OCI-LY3 (cell line): ENCODE measurements at regions not wholly inside any gene's neighbourhood (a gene's known extent, or its start where the extent isn't known, plus 50 kb on each side); places are given as distances from the start of the nearest gene placed in this dataset.

ENCODE experiments used
- H2AFZ ChIP-seq: fragments of 200-600, 300-600 bp; shearing (Covaris generic); 2 replicates; pipeline ENCODE4 v1.6.0; 2014; ENCODE audit warnings: antibody characterized with exemption, low read depth, low read length
- H3K27ac ChIP-seq: fragments of 200-600, 300-600 bp; sonication (generic); 2 replicates; pipeline ENCODE4 v1.5.1; 2014; ENCODE audit warnings: mild to moderate bottlenecking, low read length, moderate library complexity, mixed read lengths
- H3K27me3 ChIP-seq: fragments of 200-600, 300-600 bp; sonication (generic); 2 replicates; pipeline ENCODE4 v1.6.1; 2014; ENCODE audit warnings: low read depth, low read length, mixed read lengths
- H3K36me3 ChIP-seq: fragments of 200-600, 300-600 bp; sonication (generic); replicated peaks from 2 replicates; pipeline ENCODE3; 2014; ENCODE audit warnings: low read depth, low read length, mixed read lengths
- H3K4me1 ChIP-seq: fragments of 300-600, 200-600 bp; sonication (generic); 2 replicates; pipeline ENCODE4 v1.6.1; 2014; ENCODE audit warnings: low read length, mixed read lengths
- H3K4me2 ChIP-seq: fragments of 200-600, 300-600 bp; sonication (generic); 2 replicates; pipeline ENCODE4 v1.6.1; 2014; ENCODE audit warnings: low read length, mixed read lengths
- H3K4me3 ChIP-seq: fragments of 300-600, 200-600 bp; sonication (generic); 2 replicates; pipeline ENCODE4 v1.5.1; 2014; ENCODE audit warnings: antibody characterized with exemption, mild to moderate bottlenecking, low read length, moderate library complexity
- H3K79me2 ChIP-seq: fragments of 300-600, 200-600 bp; shearing (Covaris generic); 2 replicates; pipeline ENCODE4 v1.6.1; 2014; ENCODE audit warnings: mild to moderate bottlenecking, low read length, mixed read lengths
- H3K9ac ChIP-seq: fragments of 300-600, 200-600 bp; shearing (Covaris generic); 2 replicates; pipeline ENCODE4 v1.6.0; 2014; ENCODE audit warnings: mild to moderate bottlenecking, low read length, moderate library complexity
- H3K9me3 ChIP-seq: fragments of 200-600, 300-600 bp; shearing (Covaris generic); 2 replicates; pipeline ENCODE4 v1.6.1; 2014; ENCODE audit warnings: low read length, mixed read lengths; ENCODE audit not compliant: insufficient read depth
- H4K20me1 ChIP-seq: fragments of 200-600, 300-600 bp; sonication (generic); 2 replicates; pipeline ENCODE4 v1.6.1; 2016; ENCODE audit warnings: low read length, mixed read lengths; ENCODE audit not compliant: insufficient read depth
- EZH2phosphoT487 ChIP-seq: fragments of 200-600 bp; shearing (Covaris generic); IDR thresholded peaks from 2 replicates; pipeline ENCODE4 v1.6.1; 2018; ENCODE audit warnings: antibody characterized with exemption, mixed run types, low read depth
- TF ChIP-seq, protein P1 (sequence below): fragments of 200-600, 300-600 bp; sonication (generic); IDR thresholded peaks from 2 replicates; pipeline ENCODE4 v1.5.1; 2014; ENCODE audit warnings: antibody characterized with exemption, low read length, low read depth

DNA sequence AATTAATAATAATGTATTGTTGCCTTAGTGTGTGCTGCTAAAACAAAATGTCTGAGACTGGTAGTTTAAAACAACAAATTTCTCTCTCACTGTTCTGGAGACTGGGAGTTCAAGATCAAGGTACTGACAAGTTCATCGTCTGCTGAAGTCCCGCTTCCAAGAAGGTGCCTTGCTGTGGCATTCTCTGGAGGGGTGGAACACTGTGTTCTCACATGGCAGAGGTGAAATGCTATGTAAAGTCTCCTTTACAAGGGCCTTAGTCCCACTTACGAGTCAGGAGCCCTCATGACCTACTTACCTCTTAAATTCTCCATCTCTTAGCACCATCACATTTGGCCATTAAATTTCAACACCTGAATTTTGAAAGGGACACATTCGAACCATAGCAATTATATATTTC is 299.2 kb upstream of the RBMS1 start:
- no peaks in the 10 kb centered on the region for H3K27me3 ChIP-seq
- no peak overlapping the region for H3K4me3 ChIP-seq
- no peaks in the 10 kb centered on the region for H3K79me2 ChIP-seq
- no peak overlapping the region for H3K9ac ChIP-seq
- H2AFZ ChIP-seq, result no peak overlapping the region
- TF ChIP-seq, protein P1, sequence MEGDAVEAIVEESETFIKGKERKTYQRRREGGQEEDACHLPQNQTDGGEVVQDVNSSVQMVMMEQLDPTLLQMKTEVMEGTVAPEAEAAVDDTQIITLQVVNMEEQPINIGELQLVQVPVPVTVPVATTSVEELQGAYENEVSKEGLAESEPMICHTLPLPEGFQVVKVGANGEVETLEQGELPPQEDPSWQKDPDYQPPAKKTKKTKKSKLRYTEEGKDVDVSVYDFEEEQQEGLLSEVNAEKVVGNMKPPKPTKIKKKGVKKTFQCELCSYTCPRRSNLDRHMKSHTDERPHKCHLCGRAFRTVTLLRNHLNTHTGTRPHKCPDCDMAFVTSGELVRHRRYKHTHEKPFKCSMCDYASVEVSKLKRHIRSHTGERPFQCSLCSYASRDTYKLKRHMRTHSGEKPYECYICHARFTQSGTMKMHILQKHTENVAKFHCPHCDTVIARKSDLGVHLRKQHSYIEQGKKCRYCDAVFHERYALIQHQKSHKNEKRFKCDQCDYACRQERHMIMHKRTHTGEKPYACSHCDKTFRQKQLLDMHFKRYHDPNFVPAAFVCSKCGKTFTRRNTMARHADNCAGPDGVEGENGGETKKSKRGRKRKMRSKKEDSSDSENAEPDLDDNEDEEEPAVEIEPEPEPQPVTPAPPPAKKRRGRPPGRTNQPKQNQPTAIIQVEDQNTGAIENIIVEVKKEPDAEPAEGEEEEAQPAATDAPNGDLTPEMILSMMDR, result no peak
- H3K4me2 ChIP-seq, result no peak overlapping the region
- H4K20me1 ChIP-seq, result no peaks in the 10 kb centered on the region
- no peaks in the 10 kb centered on the region for H3K9me3 ChIP-seq
- H3K4me1 ChIP-seq, result no peaks in the 10 kb centered on the region
- H3K36me3 ChIP-seq, result no peaks in the 10 kb centered on the region
- no peak overlapping the region for H3K27ac ChIP-seq

GRCh38 chr2:160794926-160795325 is 301.3 kb upstream of the RBMS1 start:
- Histone ChIP-seq H3K27me3 (no peaks in the 10 kb centered on the region), H3K36me3 (no peaks in the 10 kb centered on the region), H3K4me2 (no peak overlapping the region), H3K9ac (no peak overlapping the region), H3K4me1 (no peaks in the 10 kb centered on the region), H4K20me1 (no peaks in the 10 kb centered on the region), H3K79me2 (no peaks in the 10 kb centered on the region), H3K9me3 (no peaks in the 10 kb centered on the region), H3K27ac (no peak overlapping the region), H3K4me3 (no peak overlapping the region), H2AFZ (no peak overlapping the region)
- TF ChIP-seq, protein P1, result no peak
- no peak for TF ChIP-seq EZH2phosphoT487

- Histone ChIP-seq H3K27me3 (no peaks in the 10 kb centered on the region), H3K4me2 (no peak overlapping the region), H3K4me3 (no peak overlapping the region), H3K79me2 (no peaks in the 10 kb centered on the region), H3K36me3 (no peaks in the 10 kb centered on the region), H3K9ac (no peak overlapping the region), H3K9me3 (no peaks in the 10 kb centered on the region), H3K27ac (no peak overlapping the region), H2AFZ (no peak overlapping the region), H4K20me1 (no peaks in the 10 kb centered on the region), H3K4me1 (no peaks in the 10 kb centered on the region)
- TF ChIP-seq EZH2phosphoT487, result no peak
- TF ChIP-seq, protein P1, result no peak
Measured at GRCh38 chr2:160803881-160804280, 310.3 kb upstream of the RBMS1 start.

DNA sequence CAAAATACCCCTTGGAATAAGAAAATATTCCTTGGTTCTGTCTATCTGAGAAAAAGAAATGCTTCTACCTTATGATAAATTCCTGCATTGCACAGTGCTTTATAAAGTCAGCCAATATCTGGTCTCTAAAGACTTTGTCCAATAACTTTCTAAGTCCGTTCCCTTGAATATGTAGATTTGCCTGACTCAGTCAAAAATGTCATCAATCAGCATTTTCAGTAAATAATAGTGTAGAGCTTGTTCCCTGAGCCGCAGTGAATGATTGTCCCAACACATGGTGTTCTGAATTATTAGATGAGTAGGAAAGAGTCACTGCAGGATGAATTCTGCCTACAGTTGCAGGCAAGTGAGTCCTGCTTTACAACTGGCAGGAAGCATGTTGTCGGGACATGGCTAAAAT is 316.8 kb upstream of the RBMS1 start:
- no peak overlapping the region for H3K4me3 ChIP-seq
- no peaks in the 10 kb centered on the region for H3K27me3 ChIP-seq
- no peaks in the 10 kb centered on the region for H3K36me3 ChIP-seq
- TF ChIP-seq EZH2phosphoT487, result no peak
- TF ChIP-seq, protein P1, result no peak
- no peak overlapping the region for H2AFZ ChIP-seq
- H3K79me2 ChIP-seq, result no peaks in the 10 kb centered on the region
- no peaks in the 10 kb centered on the region for H4K20me1 ChIP-seq
- H3K27ac ChIP-seq, result no peak overlapping the region
- H3K4me1 ChIP-seq, result no peaks in the 10 kb centered on the region
- no peaks in the 10 kb centered on the region for H3K9me3 ChIP-seq
- H3K4me2 ChIP-seq, result no peak overlapping the region
- H3K9ac ChIP-seq, result no peak overlapping the region
